ENCODE measurements at regions not wholly inside any gene's neighbourhood (a gene's known extent, or its start where the extent isn't known, plus 50 kb on each side); places are given as distances from the start of the nearest gene placed in this dataset.
"Not testable (repeated sequence)": the region's sequence is repeated elsewhere in the genome, so short reads cannot be mapped to it uniquely, and the experiment has no call there.

- TF ChIP-seq CTCF (IDR thresholded peaks at IDR 0.05): no peak
- intact Hi-C loops (cut with DNase I): no loop called here
- H3K36me3 ChIP-seq: no peaks in the 10 kb centered on the region
- H3K27me3 ChIP-seq: no peaks in the 10 kb centered on the region
- no peaks in the 10 kb centered on the region for H3K9me3 ChIP-seq
- ATAC-seq (no peak), DNase-seq (no peak)
- no peak overlapping the region for H3K4me3 ChIP-seq
- no peak overlapping the region for H3K27ac ChIP-seq
- H3K4me1 ChIP-seq: no peaks in the 10 kb centered on the region
Measured at GRCh38 chr20:10113746-10114145, 79.0 kb downstream of the ANKEF1 start.

- no peak overlapping the region for H3K27ac ChIP-seq
- intact Hi-C loops (cut with DNase I): no loop called here
- no peaks in the 10 kb centered on the region for H3K27me3 ChIP-seq
- no peaks in the 10 kb centered on the region for H3K4me1 ChIP-seq
- H3K9me3 ChIP-seq: no peaks in the 10 kb centered on the region
- no peak for ATAC-seq
- no peaks in the 10 kb centered on the region for H3K36me3 ChIP-seq
- H3K4me3 ChIP-seq: no peak overlapping the region
- no peak for DNase-seq
- TF ChIP-seq CTCF (IDR thresholded peaks at IDR 0.05): no peak
Measured at GRCh38 chr20:10114598-10114997, 79.8 kb downstream of the ANKEF1 start.

- no peak for TF ChIP-seq CTCF (IDR thresholded peaks at IDR 0.05)
- intact Hi-C loops (cut with DNase I): no loop called here
- 76 to 82% methylated on average over 1 of the region's 1 CpG for WGBS, 2 donors
Measured at GRCh38 chr20:10115021-10115420, 80.2 kb downstream of the ANKEF1 start.

GRCh38 chr20:10119336-10119735 is 84.5 kb downstream of the ANKEF1 start:
- Histone ChIP-seq H3K4me3 (no peak overlapping the region), H3K27me3 (no peaks in the 10 kb centered on the region), H3K36me3 (no peaks in the 10 kb centered on the region), H3K4me1 (no peaks in the 10 kb centered on the region), H3K9me3 (peaks cover 0 to 9% (median 2%) of the 10 kb centered on the region in 11 donors), H3K27ac (no peak overlapping the region)
- ATAC-seq (no peak), DNase-seq (no peak)
- whole genome bisulfite sequencing, 2 donors: 79 to 80% methylated on average over 3 of the region's 3 CpGs
- intact Hi-C loops (cut with DNase I): no loop called here
- no peak for TF ChIP-seq CTCF (IDR thresholded peaks at IDR 0.05)

More at GRCh38 chr20:10115021-10115420, 80.2 kb downstream of the ANKEF1 start:
- Histone ChIP-seq H3K27ac (no peak overlapping the region), H3K4me1 (no peaks in the 10 kb centered on the region), H3K9me3 (no peaks in the 10 kb centered on the region), H3K4me3 (no peak overlapping the region), H3K36me3 (no peaks in the 10 kb centered on the region), H3K27me3 (no peaks in the 10 kb centered on the region)
- ATAC-seq (no peak), DNase-seq (no peak)

- intact Hi-C loops (cut with DNase I); H3K4me1 ChIP-seq; H3K27ac ChIP-seq; H3K4me3 ChIP-seq; ATAC-seq; H3K27me3 ChIP-seq; DNase-seq; H3K36me3 ChIP-seq: not testable (repeated sequence)
- 85 to 92% methylated on average over 3 of the region's 3 CpGs for WGBS, 2 donors
- peaks cover 0 to 26% (median 16%) of the 10 kb centered on the region in 11 donors for H3K9me3 ChIP-seq
Measured at GRCh38 chr20:10124883-10125282, 90.1 kb downstream of the ANKEF1 start.
